ENCODE measurements at regions not wholly inside any gene's neighbourhood (a gene's known extent, or its start where the extent isn't known, plus 50 kb on each side); places are given as distances from the start of the nearest gene placed in this dataset.

DNA sequence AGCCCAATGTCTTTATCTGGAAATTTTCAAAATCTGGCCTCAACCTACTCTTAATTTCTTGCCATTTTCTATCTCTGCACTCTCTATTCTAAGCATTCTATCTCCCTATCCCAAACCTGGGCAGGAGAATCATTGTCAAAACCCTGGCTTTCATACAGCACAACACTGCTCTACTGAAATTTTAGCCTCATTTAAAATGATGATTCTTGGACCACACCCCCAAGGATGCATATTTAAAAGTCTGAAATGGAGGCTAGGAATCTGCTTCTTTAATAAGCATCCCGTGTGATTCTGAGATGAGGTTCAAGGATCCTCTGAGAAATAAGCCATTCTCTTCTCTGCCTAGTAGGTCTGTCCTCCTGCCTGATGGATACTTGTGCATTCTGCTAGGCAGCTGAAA is 50.8 kb upstream of the EGR2 start:
- no TSS peak for BruUV-seq (replicated peaks)
- intact Hi-C loops (cut with micrococcal nuclease; ENCODE audit: unreplicated experiment): no loop called here
- Mint-ChIP-seq H3K4me1 (ENCODE audit: low read depth, unreplicated experiment) (no peaks in the 10 kb centered on the region), H3K27ac (ENCODE audit: unreplicated experiment) (no peak overlapping the region), H3K9me3 (ENCODE audit: unreplicated experiment) (no peaks in the 10 kb centered on the region), H3K4me3 (ENCODE audit: unreplicated experiment) (no peak overlapping the region), H3K36me3 (ENCODE audit: insufficient read depth, unreplicated experiment) (no peaks in the 10 kb centered on the region), H3K27me3 (ENCODE audit: insufficient read depth, unreplicated experiment) (peaks cover 14% of the 10 kb centered on the region)
- TF ChIP-seq, protein P1, sequence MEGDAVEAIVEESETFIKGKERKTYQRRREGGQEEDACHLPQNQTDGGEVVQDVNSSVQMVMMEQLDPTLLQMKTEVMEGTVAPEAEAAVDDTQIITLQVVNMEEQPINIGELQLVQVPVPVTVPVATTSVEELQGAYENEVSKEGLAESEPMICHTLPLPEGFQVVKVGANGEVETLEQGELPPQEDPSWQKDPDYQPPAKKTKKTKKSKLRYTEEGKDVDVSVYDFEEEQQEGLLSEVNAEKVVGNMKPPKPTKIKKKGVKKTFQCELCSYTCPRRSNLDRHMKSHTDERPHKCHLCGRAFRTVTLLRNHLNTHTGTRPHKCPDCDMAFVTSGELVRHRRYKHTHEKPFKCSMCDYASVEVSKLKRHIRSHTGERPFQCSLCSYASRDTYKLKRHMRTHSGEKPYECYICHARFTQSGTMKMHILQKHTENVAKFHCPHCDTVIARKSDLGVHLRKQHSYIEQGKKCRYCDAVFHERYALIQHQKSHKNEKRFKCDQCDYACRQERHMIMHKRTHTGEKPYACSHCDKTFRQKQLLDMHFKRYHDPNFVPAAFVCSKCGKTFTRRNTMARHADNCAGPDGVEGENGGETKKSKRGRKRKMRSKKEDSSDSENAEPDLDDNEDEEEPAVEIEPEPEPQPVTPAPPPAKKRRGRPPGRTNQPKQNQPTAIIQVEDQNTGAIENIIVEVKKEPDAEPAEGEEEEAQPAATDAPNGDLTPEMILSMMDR (IDR thresholded peaks at IDR 0.05; ENCODE audit: insufficient read depth in 1 of 2, low read depth in 1 of 2, low read length in 1 of 2, severe bottlenecking in 1 of 2, unreplicated experiment in 1 of 2): no peak
- ChIA-PET CTCF (no interaction called here), POLR2A (no interaction called here)
- Histone ChIP-seq H3K36me3 (ENCODE audit: control insufficient read depth, insufficient read depth, low read length) (no peaks in the 10 kb centered on the region), H3K27me3 (replicated peaks; ENCODE audit: control insufficient read depth, insufficient read depth, low read length) (no peaks in the 10 kb centered on the region), H3K9me3 (no peaks in the 10 kb centered on the region), H3K4me1 (no peaks in the 10 kb centered on the region), H3K4me3 (ENCODE audit: low read depth, low read length) (no peak overlapping the region)
- DNase-seq: no peak

DNA sequence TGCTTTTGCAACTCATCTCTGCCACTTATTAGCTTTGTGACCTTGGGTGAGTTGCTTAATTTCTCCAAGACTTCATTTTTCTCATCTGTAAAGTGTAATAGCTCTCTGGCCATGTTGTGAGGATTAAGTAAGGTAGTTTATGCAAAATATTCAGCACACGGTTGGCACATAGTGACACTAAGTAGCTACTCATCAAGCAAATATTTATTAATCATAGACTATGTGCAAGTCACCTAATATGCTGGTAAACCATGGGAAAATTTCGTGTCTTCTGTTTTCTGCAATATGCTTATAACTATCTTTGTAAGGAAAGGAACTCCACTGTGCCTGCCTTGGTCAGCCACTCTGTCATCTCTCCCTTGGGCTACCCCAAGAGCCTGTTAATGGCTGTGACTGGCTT is 50.3 kb upstream of the EGR2 start:
- Mint-ChIP-seq H3K36me3 (ENCODE audit: insufficient read depth, unreplicated experiment) (no peaks in the 10 kb centered on the region), H3K27ac (ENCODE audit: unreplicated experiment) (no peak overlapping the region), H3K4me3 (ENCODE audit: unreplicated experiment) (no peak overlapping the region), H3K4me1 (ENCODE audit: low read depth, unreplicated experiment) (no peaks in the 10 kb centered on the region), H3K9me3 (ENCODE audit: unreplicated experiment) (no peaks in the 10 kb centered on the region), H3K27me3 (ENCODE audit: insufficient read depth, unreplicated experiment) (peaks cover 14% of the 10 kb centered on the region)
- TF ChIP-seq, protein P1 (IDR thresholded peaks at IDR 0.05; ENCODE audit: insufficient read depth in 1 of 2, low read depth in 1 of 2, low read length in 1 of 2, severe bottlenecking in 1 of 2, unreplicated experiment in 1 of 2): no peak
- DNase-seq: no peak
- POLR2A ChIA-PET: no interaction called here
- no peaks in the 10 kb centered on the region for H3K27me3 ChIP-seq (replicated peaks; ENCODE audit: control insufficient read depth, insufficient read depth, low read length)
- H3K36me3 ChIP-seq (ENCODE audit: control insufficient read depth, insufficient read depth, low read length): no peaks in the 10 kb centered on the region
- H3K9me3 ChIP-seq: no peaks in the 10 kb centered on the region
- no TSS peak for BruUV-seq (replicated peaks)
- H3K4me1 ChIP-seq: no peaks in the 10 kb centered on the region
- intact Hi-C loops (cut with micrococcal nuclease; ENCODE audit: unreplicated experiment): no loop called here
- CTCF ChIA-PET: no interaction called here
- H3K4me3 ChIP-seq (ENCODE audit: low read depth, low read length): no peak overlapping the region
